ENCODE measurements at regions not wholly inside any gene's neighbourhood (a gene's known extent, or its start where the extent isn't known, plus 50 kb on each side); places are given as distances from the start of the nearest gene placed in this dataset.

DNA sequence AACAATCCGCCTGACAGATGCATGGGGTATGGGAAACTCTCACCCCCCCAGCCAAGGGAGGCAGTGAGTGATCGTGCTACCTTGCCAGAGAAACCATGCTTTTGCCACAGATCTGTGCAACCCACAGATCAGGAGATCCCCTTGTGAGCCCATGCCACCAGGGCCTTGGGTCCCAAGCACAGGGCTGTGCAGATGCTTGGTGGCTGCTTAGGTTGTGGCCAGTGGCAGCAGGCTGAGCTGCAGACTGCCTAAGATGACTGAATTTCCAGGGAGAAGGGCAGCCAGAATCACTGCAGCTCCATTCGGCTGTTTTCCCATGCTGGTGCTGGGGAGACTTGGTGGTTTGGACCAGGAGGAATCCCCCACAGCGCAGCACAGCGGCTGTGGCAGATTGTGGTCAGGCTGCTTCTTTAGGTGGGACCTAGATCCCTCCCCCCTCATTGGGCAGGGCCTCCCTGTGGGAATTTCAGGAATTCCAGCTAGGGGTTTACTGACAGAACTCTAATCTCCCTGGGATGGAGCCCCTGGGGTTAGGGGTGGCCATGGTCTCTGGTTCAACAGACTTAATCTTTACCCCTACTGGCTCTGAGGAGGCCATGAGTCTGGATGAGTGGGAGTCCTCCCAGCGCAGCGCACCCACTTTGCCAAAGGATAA, 264.6 kb upstream of the DAAM1 start:
- H3K27me3 ChIP-seq (ENCODE audit: control insufficient read depth, extremely low read depth, insufficient read depth, low read length) = no peaks in the 10 kb centered on the region
- no peaks in the 10 kb centered on the region for H3K9me1 ChIP-seq (ENCODE audit: control insufficient read depth, extremely low read depth, insufficient read depth, low read length)
- DNase-seq (ENCODE audit: low read depth, low spot score) = no peak
- no peaks in the 10 kb centered on the region for H3K9me3 ChIP-seq (ENCODE audit: control insufficient read depth, low read depth, low read length)
- no peaks in the 10 kb centered on the region for H3K4me1 ChIP-seq (ENCODE audit: control insufficient read depth, extremely low read depth, insufficient read depth, low read length)
- FAIRE-seq = no peak
- H3K4me2 ChIP-seq (ENCODE audit: control insufficient read depth, extremely low read depth, insufficient read depth, low read depth, low read length) = no peak overlapping the region
- TF ChIP-seq, protein P1, sequence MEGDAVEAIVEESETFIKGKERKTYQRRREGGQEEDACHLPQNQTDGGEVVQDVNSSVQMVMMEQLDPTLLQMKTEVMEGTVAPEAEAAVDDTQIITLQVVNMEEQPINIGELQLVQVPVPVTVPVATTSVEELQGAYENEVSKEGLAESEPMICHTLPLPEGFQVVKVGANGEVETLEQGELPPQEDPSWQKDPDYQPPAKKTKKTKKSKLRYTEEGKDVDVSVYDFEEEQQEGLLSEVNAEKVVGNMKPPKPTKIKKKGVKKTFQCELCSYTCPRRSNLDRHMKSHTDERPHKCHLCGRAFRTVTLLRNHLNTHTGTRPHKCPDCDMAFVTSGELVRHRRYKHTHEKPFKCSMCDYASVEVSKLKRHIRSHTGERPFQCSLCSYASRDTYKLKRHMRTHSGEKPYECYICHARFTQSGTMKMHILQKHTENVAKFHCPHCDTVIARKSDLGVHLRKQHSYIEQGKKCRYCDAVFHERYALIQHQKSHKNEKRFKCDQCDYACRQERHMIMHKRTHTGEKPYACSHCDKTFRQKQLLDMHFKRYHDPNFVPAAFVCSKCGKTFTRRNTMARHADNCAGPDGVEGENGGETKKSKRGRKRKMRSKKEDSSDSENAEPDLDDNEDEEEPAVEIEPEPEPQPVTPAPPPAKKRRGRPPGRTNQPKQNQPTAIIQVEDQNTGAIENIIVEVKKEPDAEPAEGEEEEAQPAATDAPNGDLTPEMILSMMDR (optimal IDR thresholded peaks at IDR 0.05 in 1 of 3, IDR thresholded peaks at IDR 0.05 in 1 of 3, conservative IDR thresholded peaks at IDR 0.05 in 1 of 3; ENCODE audit: extremely low read depth in 1 of 3, insufficient read depth in 2 of 3, low read length in 3 of 3) = no peak
- TF ChIP-seq EZH2 (IDR thresholded peaks at IDR 0.05; ENCODE audit: low read length) = no peak
- no peak overlapping the region for H3K4me3 ChIP-seq (ENCODE audit: control insufficient read depth in 2 of 3, extremely low read depth in 1 of 3, insufficient read depth in 2 of 3, low read depth in 1 of 3, low read length in 3 of 3)
- no peak overlapping the region for H2AFZ ChIP-seq (ENCODE audit: control insufficient read depth, low read length)
- dilution Hi-C loops (cut with MboI; ENCODE audit: extremely low pct_ligation_motif_present, low sequenced_read_pairs) = no loop called here
- no peaks in the 10 kb centered on the region for H3K36me3 ChIP-seq (ENCODE audit: control insufficient read depth in 2 of 2, extremely low read depth in 1 of 2, insufficient read depth in 2 of 2, low read length in 2 of 2)
- H3K27ac ChIP-seq (ENCODE audit: control insufficient read depth, insufficient read depth, low read length) = no peak overlapping the region
- no peaks in the 10 kb centered on the region for H3K79me2 ChIP-seq (ENCODE audit: control insufficient read depth, insufficient read depth, low read length)
- H4K20me1 ChIP-seq (ENCODE audit: control insufficient read depth, extremely low read depth, insufficient read depth, low read length) = no peaks in the 10 kb centered on the region
- no peak overlapping the region for H3K9ac ChIP-seq (ENCODE audit: control insufficient read depth, extremely low read depth, insufficient read depth, low read length)

DNA sequence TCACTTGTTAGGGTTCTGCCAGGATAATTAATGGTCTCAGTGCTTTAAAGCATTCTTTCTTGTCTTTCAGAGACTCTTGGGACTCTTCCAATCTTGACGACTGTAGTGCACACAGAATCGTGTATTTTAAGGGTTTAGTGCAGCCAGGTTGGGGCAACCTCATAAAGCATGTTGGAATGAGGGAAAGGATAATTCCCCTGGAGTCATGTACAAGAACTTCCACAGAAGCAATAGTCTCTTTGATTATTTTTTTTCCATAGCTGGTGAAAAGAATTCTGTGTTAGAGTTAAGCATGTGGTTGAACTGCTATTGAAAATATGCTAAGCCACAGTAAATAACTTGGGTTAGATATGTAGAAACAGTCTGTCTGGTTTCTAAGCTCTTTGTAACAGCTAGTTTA, 246.8 kb upstream of the DAAM1 start:
- Histone ChIP-seq H3K36me3 (ENCODE audit: control insufficient read depth in 2 of 2, extremely low read depth in 1 of 2, insufficient read depth in 2 of 2, low read length in 2 of 2) (no peaks in the 10 kb centered on the region), H3K4me2 (ENCODE audit: control insufficient read depth, extremely low read depth, insufficient read depth, low read depth, low read length) (no peak overlapping the region), H3K9me1 (ENCODE audit: control insufficient read depth, extremely low read depth, insufficient read depth, low read length) (no peaks in the 10 kb centered on the region), H3K4me1 (ENCODE audit: control insufficient read depth, extremely low read depth, insufficient read depth, low read length) (no peaks in the 10 kb centered on the region), H2AFZ (ENCODE audit: control insufficient read depth, low read length) (no peak overlapping the region), H3K9me3 (ENCODE audit: control insufficient read depth, low read depth, low read length) (no peaks in the 10 kb centered on the region), H3K79me2 (ENCODE audit: control insufficient read depth, insufficient read depth, low read length) (no peaks in the 10 kb centered on the region), H3K9ac (ENCODE audit: control insufficient read depth, extremely low read depth, insufficient read depth, low read length) (no peak overlapping the region), H4K20me1 (ENCODE audit: control insufficient read depth, extremely low read depth, insufficient read depth, low read length) (no peaks in the 10 kb centered on the region), H3K4me3 (ENCODE audit: control insufficient read depth in 2 of 3, extremely low read depth in 1 of 3, insufficient read depth in 2 of 3, low read depth in 1 of 3, low read length in 3 of 3) (no peak overlapping the region), H3K27ac (ENCODE audit: control insufficient read depth, insufficient read depth, low read length) (no peak overlapping the region), H3K27me3 (ENCODE audit: control insufficient read depth, extremely low read depth, insufficient read depth, low read length) (peaks cover 9% of the 10 kb centered on the region)
- DNase-seq (ENCODE audit: low read depth, low spot score) (no peak), FAIRE-seq (no peak)
- no peak for TF ChIP-seq EZH2 (IDR thresholded peaks at IDR 0.05; ENCODE audit: low read length)
- TF ChIP-seq, protein P1 (optimal IDR thresholded peaks at IDR 0.05 in 1 of 3, IDR thresholded peaks at IDR 0.05 in 1 of 3, conservative IDR thresholded peaks at IDR 0.05 in 1 of 3; ENCODE audit: extremely low read depth in 1 of 3, insufficient read depth in 2 of 3, low read length in 3 of 3) = no peak
- dilution Hi-C loops (cut with MboI; ENCODE audit: extremely low pct_ligation_motif_present, low sequenced_read_pairs) = no loop called here

Data from keratinocyte (primary cell).